H1 (cell line): ENCODE measurements at regions not wholly inside any gene's neighbourhood (a gene's known extent, or its start where the extent isn't known, plus 50 kb on each side); places are given as distances from the start of the nearest gene placed in this dataset.

ENCODE experiments used
- CTCF ChIA-PET: fragments of 300-600 bp; sonication (Branson Sonifier 250); formaldehyde crosslinking; loops from one replicate; lab custom pipeline; 2021; ENCODE audit not compliant: partially characterized antibody; lab: Charles Lee
- POLR2A ChIA-PET: fragments of 300-600 bp; sonication (Branson Sonifier 250); formaldehyde crosslinking; loops from one replicate; lab custom pipeline; 2021; ENCODE audit warnings: inconsistent platforms; ENCODE audit not compliant: partially characterized antibody; lab: Charles Lee
- DNase-seq, 2 experiments: peaks; one replicate each; pipeline versions ENCODE4 v3.0.0 to v3.0.0-alpha.2; 2010 to 2022; ENCODE audit warnings: low spot score in 2 of 2, low read depth in 1 of 2, mixed read lengths in 1 of 2
- FAIRE-seq: peaks from 2 replicates; lab custom pipeline; 2011; peaks lifted over from hg19 to GRCh38; lab: Jason Lieb, UNC
- H2AFZ ChIP-seq: 2 replicates; pipeline ENCODE4 v1.8.1; 2012; ENCODE audit warnings: low read length, inconsistent platforms
- H2AK5ac ChIP-seq: 2 replicates; pipeline ENCODE4 v1.6.1; 2013; ENCODE audit warnings: low read depth, low read length
- H2BK120ac ChIP-seq: replicated peaks from 2 replicates; pipeline ENCODE3; 2013; ENCODE audit warnings: low read depth, low read length, inconsistent platforms
- H2BK12ac ChIP-seq: 2 replicates; pipeline ENCODE4 v1.6.1; 2013; ENCODE audit warnings: low read depth, low read length
- H2BK15ac ChIP-seq: 2 replicates; pipeline ENCODE4 v1.6.1; 2013; ENCODE audit warnings: low read length
- H2BK20ac ChIP-seq: 2 replicates; pipeline ENCODE4 v1.6.1; 2013; ENCODE audit warnings: low read length
- H2BK5ac ChIP-seq: 2 replicates; pipeline ENCODE4 v1.6.1; 2013; ENCODE audit warnings: low read depth, low read length
- H3K14ac ChIP-seq: 2 replicates; pipeline ENCODE4 v1.6.1; 2013; ENCODE audit warnings: inconsistent platforms; ENCODE audit not compliant: insufficient read length
- H3K18ac ChIP-seq: 2 replicates; pipeline ENCODE4 v1.6.1; 2013; ENCODE audit warnings: low read length; ENCODE audit errors: extremely low read depth
- H3K23ac ChIP-seq: 2 replicates; pipeline ENCODE4 v1.6.1; 2013; ENCODE audit warnings: inconsistent platforms; ENCODE audit not compliant: insufficient read length
- H3K23me2 ChIP-seq: 2 replicates; pipeline ENCODE4 v1.6.1; 2013; ENCODE audit warnings: low read depth, low read length
- H3K27ac ChIP-seq: 2 replicates; pipeline ENCODE4 v1.6.1; 2011; ENCODE audit warnings: low read depth, low read length, inconsistent platforms
- H3K27me3 ChIP-seq, 4 experiments: replicated peaks in 1 of 4; 1 replicate in 1 of 4; 2 replicates in 3 of 4; pipeline versions ENCODE4 v1.6.1 to v1.8.1; 2011 to 2013; ENCODE audit warnings: low read length in 3 of 4, mild to moderate bottlenecking in 3 of 4, inconsistent platforms in 2 of 4, mixed read lengths in 2 of 4, moderate library complexity in 1 of 4; ENCODE audit not compliant: control insufficient read depth in 3 of 4, insufficient read depth in 3 of 4; ENCODE audit errors: extremely low read depth in 1 of 4
- H3K36me3 ChIP-seq, 4 experiments: 2 replicates each; pipeline versions ENCODE4 v1.6.1 to v1.8.1; 2011 to 2013; ENCODE audit warnings: mild to moderate bottlenecking in 4 of 4, low read length in 3 of 4, moderate library complexity in 2 of 4, control low read depth in 1 of 4, inconsistent platforms in 1 of 4; ENCODE audit not compliant: insufficient read depth in 4 of 4, control insufficient read depth in 2 of 4
- H3K4ac ChIP-seq: replicated peaks from 2 replicates; pipeline ENCODE3; 2013; ENCODE audit warnings: low read length, low read depth, mixed read lengths, inconsistent platforms; ENCODE audit not compliant: insufficient read length
- H3K4me1 ChIP-seq, 4 experiments: replicated peaks in 1 of 4; 1 replicate in 1 of 4; 2 replicates in 3 of 4; pipeline versions ENCODE4 v1.6.1 to v1.8.1; 2011 to 2013; ENCODE audit warnings: low read length in 3 of 4, inconsistent platforms in 2 of 4, mixed read lengths in 1 of 4; ENCODE audit not compliant: insufficient read depth in 4 of 4, control insufficient read depth in 3 of 4
- H3K4me2 ChIP-seq, 2 experiments: 2 replicates each; pipeline versions ENCODE4 v1.6.1 to v1.8.1; 2011 to 2013; ENCODE audit warnings: low read depth in 2 of 2, low read length in 2 of 2, control low read depth in 1 of 2, inconsistent platforms in 1 of 2, mild to moderate bottlenecking in 1 of 2; ENCODE audit not compliant: insufficient read depth in 1 of 2
- H3K4me3 ChIP-seq, 4 experiments: fragments of 200-600, 300-600 bp in 1 of 4; sonication (generic), shearing (Covaris generic), sonication (Bioruptor Twin) in 1 of 4; 2 replicates each; pipeline versions ENCODE4 v1.5.1 to v1.8.1; 2011 to 2016; ENCODE audit warnings: low read length in 4 of 4, low read depth in 3 of 4, control low read depth in 2 of 4, inconsistent platforms in 2 of 4, mild to moderate bottlenecking in 2 of 4, mixed read lengths in 1 of 4, moderate library complexity in 1 of 4; ENCODE audit not compliant: insufficient read depth in 2 of 4; ENCODE audit errors: extremely low read depth in 1 of 4
- H3K56ac ChIP-seq: replicated peaks from 2 replicates; pipeline ENCODE3; 2013; ENCODE audit warnings: low read depth, mild to moderate bottlenecking, mixed read lengths, low read length, inconsistent platforms; ENCODE audit not compliant: insufficient read length
- H3K79me1 ChIP-seq: 2 replicates; pipeline ENCODE4 v1.6.1; 2013; ENCODE audit warnings: low read depth, low read length, control low read depth
- H3K79me2 ChIP-seq, 2 experiments: 2 replicates each; pipeline versions ENCODE4 v1.6.1 to v1.8.1; 2012 to 2013; ENCODE audit warnings: low read length in 2 of 2, mild to moderate bottlenecking in 2 of 2, inconsistent platforms in 1 of 2; ENCODE audit not compliant: insufficient read depth in 2 of 2, control insufficient read depth in 1 of 2
- H3K9ac ChIP-seq, 4 experiments: replicated peaks in 1 of 4; 1 replicate in 1 of 4; 2 replicates in 3 of 4; pipeline versions ENCODE4 v1.6.1 to v1.8.1; 2011 to 2013; ENCODE audit warnings: low read depth in 3 of 4, low read length in 3 of 4, control low read depth in 2 of 4, mild to moderate bottlenecking in 2 of 4, moderate library complexity in 2 of 4, inconsistent platforms in 1 of 4; ENCODE audit errors: extremely low read depth in 1 of 4
- H3K9me3 ChIP-seq, 2 experiments: 2 replicates each; pipeline versions ENCODE4 v1.6.1 to v1.8.1; 2012 to 2013; ENCODE audit warnings: mild to moderate bottlenecking in 2 of 2, moderate library complexity in 2 of 2, control low read depth in 1 of 2, inconsistent platforms in 1 of 2, low read depth in 1 of 2, low read length in 1 of 2, mixed read lengths in 1 of 2; ENCODE audit not compliant: insufficient read depth in 2 of 2
- H4K20me1 ChIP-seq, 2 experiments: replicated peaks in 1 of 2; 2 replicates each; pipeline versions ENCODE3 to v1.8.1; 2011 to 2013; ENCODE audit warnings: inconsistent platforms in 2 of 2, low read length in 2 of 2, mild to moderate bottlenecking in 1 of 2; ENCODE audit not compliant: insufficient read depth in 2 of 2, control insufficient read depth in 1 of 2
- H4K5ac ChIP-seq: 2 replicates; pipeline ENCODE4 v1.6.1; 2013; ENCODE audit warnings: low read length, low read depth, mixed read lengths, inconsistent platforms; ENCODE audit not compliant: insufficient read length
- H4K8ac ChIP-seq: 2 replicates; pipeline ENCODE4 v1.8.0; 2013; ENCODE audit warnings: mild to moderate bottlenecking, moderate library complexity, low read length, inconsistent platforms; ENCODE audit not compliant: insufficient read depth; ENCODE audit errors: extremely low read depth
- H4K91ac ChIP-seq: replicated peaks from 2 replicates; pipeline ENCODE3; 2013; ENCODE audit warnings: low read length, mixed read lengths, inconsistent platforms; ENCODE audit not compliant: insufficient read length
- CBX5 ChIP-seq: fragments of 300-800, 300-1000 bp; sonication (generic); IDR thresholded peaks from 2 replicates; pipeline ENCODE4 v1.7.1; 2016; ENCODE audit warnings: antibody characterized with exemption, low read length, low read depth
- KDM4A ChIP-seq: IDR thresholded peaks from one replicate; pipeline ENCODE4 v1.7.1; 2012; ENCODE audit warnings: low read depth, mild to moderate bottlenecking, moderate library complexity, low read length, inconsistent platforms; ENCODE audit not compliant: severe bottlenecking
- POU5F1 ChIP-seq: IDR thresholded peaks from 2 replicates; pipeline ENCODE4 v1.6.1; 2011; ENCODE audit warnings: low read depth, mild to moderate bottlenecking, low read length, moderate library complexity
- SP4 ChIP-seq: IDR thresholded peaks from 2 replicates; pipeline ENCODE4 v1.6.1; 2012; ENCODE audit warnings: low read length, inconsistent platforms
- whole genome bisulfite sequencing, 2 experiments: shearing (Covaris generic) in 1 of 2; methylation state at CpG; one replicate each; pipeline versions ENCODE4 v1.1.6 to v1.1.7; 2013 to 2015; ENCODE audit warnings: low lambda C conversion rate in 2 of 2, mixed read lengths in 2 of 2, inconsistent platforms in 1 of 2, low coverage in 1 of 2, missing lambda C conversion rate in 1 of 2; ENCODE audit not compliant: insufficient replicate concordance in 2 of 2, insufficient coverage in 1 of 2, insufficient read length in 1 of 2; ENCODE audit errors: extremely low coverage in 1 of 2, missing lambda C conversion rate in 1 of 2; 5-methylcytosine and 5-hydroxymethylcytosine counted together

GRCh38 chr4:163273203-163273602, 59.2 kb downstream of the NPY1R start:
- POLR2A ChIA-PET = no interaction called here
- TF ChIP-seq SP4 (no peak), KDM4A (no peak), POU5F1 (no peak), CBX5 (no peak)
- DNase-seq = no peak

More at GRCh38 chr4:163273203-163273602, 59.2 kb downstream of the NPY1R start:
- Histone ChIP-seq H3K27me3 (no peaks in the 10 kb centered on the region), H3K56ac (no peak overlapping the region), H2BK12ac (no peak overlapping the region), H3K23ac (no peak overlapping the region), H3K9me3 (no peaks in the 10 kb centered on the region), H3K18ac (no peak overlapping the region), H2BK5ac (no peak overlapping the region), H3K36me3 (no peaks in the 10 kb centered on the region), H3K23me2 (no peaks in the 10 kb centered on the region), H3K79me2 (no peaks in the 10 kb centered on the region), H3K27ac (no peak overlapping the region), H4K5ac (no peak overlapping the region), H3K9ac (no peak overlapping the region), H2AK5ac (no peak overlapping the region), H3K4me3 (no peak overlapping the region), H3K79me1 (no peaks in the 10 kb centered on the region), H4K8ac (no peak overlapping the region), H2BK20ac (no peak overlapping the region), H2AFZ (no peak overlapping the region; the same call in 1 of the 2 replicates), H3K4me1 (no peaks in the 10 kb centered on the region), H3K14ac (no peak overlapping the region), H2BK120ac (no peak overlapping the region), H4K91ac (no peak overlapping the region), H4K20me1 (no peaks in the 10 kb centered on the region), H3K4me2 (no peak overlapping the region), H3K4ac (no peak overlapping the region), H2BK15ac (no peak overlapping the region)
- FAIRE-seq = no peak
- CTCF ChIA-PET = interaction anchor here (0.8 kb wide), 1 partner anchor 9 kb away, joined by 3 read pairs; no protein-coding TSS in a partner anchor
- 89% methylated on average over 1 of the region's 1 CpG; no CpG with 5 or more reads in 1 of the 2 experiments for WGBS, 2 experiments
